Esophagus muscularis mucosa (tissue), 4 donors: ENCODE measurements at regions not wholly inside any gene's neighbourhood (a gene's known extent, or its start where the extent isn't known, plus 50 kb on each side); places are given as distances from the start of the nearest gene placed in this dataset.

Experiments used
- DNase-seq: peaks from one replicate; pipeline ENCODE4 v3.0.0-alpha.2; 2017; ENCODE audit errors: extremely low spot score
- H3K27ac ChIP-seq, 4 donors: fragments of 200-600 bp; sonication (generic); replicated peaks in 1 of 4; 1 replicate in 3 of 4; 2 replicates in 1 of 4; pipeline ENCODE4 v1.5.1; 2016 to 2019; ENCODE audit warnings: mild to moderate bottlenecking in 1 of 4
- H3K27me3 ChIP-seq, 4 donors: fragments of 200-600 bp; sonication (generic); one replicate each; pipeline versions ENCODE4 v1.5.1 to v1.6.0; 2016 to 2019
- H3K36me3 ChIP-seq, 4 donors: fragments of 200-600 bp; sonication (generic); one replicate each; pipeline ENCODE4 v1.5.1; 2016 to 2019
- H3K4me1 ChIP-seq, 4 donors: fragments of 200-600 bp; sonication (generic); one replicate each; pipeline ENCODE4 v1.5.1; 2016 to 2019
- H3K4me3 ChIP-seq, 4 donors: fragments of 200-600 bp; sonication (generic); 1 replicate in 2 of 4; 2 replicates in 2 of 4; pipeline ENCODE4 v1.5.1; 2016 to 2019; ENCODE audit warnings: mild to moderate bottlenecking in 4 of 4, moderate library complexity in 1 of 4
- H3K9me3 ChIP-seq, 4 donors: fragments of 200-600 bp; sonication (generic); 1 replicate in 3 of 4; 2 replicates in 1 of 4; pipeline ENCODE4 v1.5.1; 2016 to 2019
- CTCF ChIP-seq, 3 experiments: fragments of 200-600 bp in 2 of 3; fragments of 450-650 bp in 1 of 3; sonication (generic) in 2 of 3; IDR thresholded peaks; one replicate each; pipeline ENCODE4 v1.5.1; 2017 to 2019; ENCODE audit warnings: antibody characterized with exemption in 3 of 3, mild to moderate bottlenecking in 2 of 3, moderate library complexity in 1 of 3
- EP300 ChIP-seq: sonication (generic); formaldehyde crosslinking; IDR thresholded peaks from one replicate; pipeline ENCODE4 v1.6.1; 2017; ENCODE audit warnings: antibody characterized with exemption
- POLR2A ChIP-seq: fragments of 450-650 bp; IDR thresholded peaks from one replicate; pipeline ENCODE4 v1.6.1; 2017; ENCODE audit warnings: antibody characterized with exemption, moderate library complexity, mild to moderate bottlenecking, low read depth
- POLR2AphosphoS5 ChIP-seq, 2 donors: sonication (generic); formaldehyde crosslinking; IDR thresholded peaks; one replicate each; pipeline ENCODE4 v1.6.1; 2017; ENCODE audit warnings: antibody characterized with exemption in 2 of 2
- WGBS: methylation state at CpG from one replicate; pipeline ENCODE4 v1.1.5; 2018; 5-methylcytosine and 5-hydroxymethylcytosine counted together
- intact Hi-C: fragments of 100-400 bp; cut with DNase I; formaldehyde crosslinking; loops from one replicate; pipeline ENCODE4 v1.15.1; 2023

- DNase-seq = no peak
- no peaks in the 10 kb centered on the region for H3K36me3 ChIP-seq
- H3K27me3 ChIP-seq = no peaks in the 10 kb centered on the region
- WGBS = 74% methylated on average over 3 of the region's 3 CpGs
- H3K4me1 ChIP-seq = no peaks in the 10 kb centered on the region
- H3K27ac ChIP-seq = no peak overlapping the region
- no peaks in the 10 kb centered on the region for H3K9me3 ChIP-seq
- H3K4me3 ChIP-seq = no peak overlapping the region
- TF ChIP-seq POLR2A (no peak), EP300 (no peak), POLR2AphosphoS5 (IDR thresholded peaks at IDR 0.05) (no peak), CTCF (IDR thresholded peaks at IDR 0.05) (no peak)
- intact Hi-C loops = no loop called here
Measured at GRCh38 chr12:61362037-61362436, 898.2 kb upstream of the USP15 start.

GRCh38 chr12:61365001-61365400 lies 895.2 kb upstream of the USP15 start:
- H3K27me3 ChIP-seq = no peaks in the 10 kb centered on the region
- H3K9me3 ChIP-seq = no peaks in the 10 kb centered on the region
- no peak overlapping the region for H3K27ac ChIP-seq
- DNase-seq = no peak
- TF ChIP-seq POLR2AphosphoS5 (IDR thresholded peaks at IDR 0.05) (no peak), POLR2A (no peak), CTCF (IDR thresholded peaks at IDR 0.05) (no peak), EP300 (no peak)
- 58% methylated on average over 1 of the region's 1 CpG for WGBS
- intact Hi-C loops = no loop called here
- no peak overlapping the region for H3K4me3 ChIP-seq
- no peaks in the 10 kb centered on the region for H3K36me3 ChIP-seq
- no peaks in the 10 kb centered on the region for H3K4me1 ChIP-seq

DNA sequence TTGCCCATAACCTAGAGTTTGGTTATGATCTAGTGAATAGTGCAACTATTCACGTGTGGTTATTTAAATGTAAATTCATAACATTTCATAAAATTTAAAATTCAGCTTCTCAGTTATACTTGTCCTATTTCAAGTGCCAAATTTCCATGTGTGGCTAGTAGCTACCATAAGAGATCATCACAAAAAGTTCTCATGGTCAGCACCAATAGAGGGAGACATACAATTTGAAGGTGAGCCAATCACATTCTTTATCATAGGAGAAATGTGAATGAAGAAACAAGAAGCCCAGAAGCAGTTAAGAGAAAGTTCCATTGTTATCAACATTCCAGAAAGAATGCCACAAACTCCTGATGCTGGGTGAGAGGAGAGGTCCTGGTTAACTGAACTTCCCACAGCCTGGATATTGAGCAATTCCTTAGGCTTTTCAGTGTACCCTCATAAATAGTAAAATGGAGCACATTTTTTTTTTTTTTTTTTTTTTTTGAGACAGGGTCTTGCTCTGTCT lies 892.9 kb upstream of the USP15 start:
- no peak overlapping the region for H3K27ac ChIP-seq
- intact Hi-C loops = no loop called here
- WGBS = 67% methylated on average over 1 of the region's 1 CpG
- no peak overlapping the region for H3K4me3 ChIP-seq
- DNase-seq = no peak
- H3K27me3 ChIP-seq = no peaks in the 10 kb centered on the region
- no peak for TF ChIP-seq EP300
- no peak for TF ChIP-seq POLR2A
- TF ChIP-seq POLR2AphosphoS5 (IDR thresholded peaks at IDR 0.05) = no peak
- TF ChIP-seq CTCF (IDR thresholded peaks at IDR 0.05) = no peak
- H3K4me1 ChIP-seq = no peaks in the 10 kb centered on the region
- no peaks in the 10 kb centered on the region for H3K9me3 ChIP-seq
- no peaks in the 10 kb centered on the region for H3K36me3 ChIP-seq

GRCh38 chr12:61369241-61369910 lies 890.8 kb upstream of the USP15 start:
- no peaks in the 10 kb centered on the region for H3K27me3 ChIP-seq
- TF ChIP-seq POLR2AphosphoS5 (IDR thresholded peaks at IDR 0.05) = no peak
- H3K36me3 ChIP-seq = no peaks in the 10 kb centered on the region
- no peak for DNase-seq
- 89% methylated on average over 4 of the region's 4 CpGs for whole genome bisulfite sequencing
- intact Hi-C loops = no loop called here
- no peaks in the 10 kb centered on the region for H3K9me3 ChIP-seq
- no peak overlapping the region for H3K4me3 ChIP-seq
- H3K27ac ChIP-seq = no peak overlapping the region
- no peaks in the 10 kb centered on the region for H3K4me1 ChIP-seq

GRCh38 chr12:61384511-61384910 lies 875.7 kb upstream of the USP15 start:
- intact Hi-C loops = no loop called here
- no peak overlapping the region for H3K27ac ChIP-seq
- H3K9me3 ChIP-seq = no peaks in the 10 kb centered on the region
- no peak overlapping the region for H3K4me3 ChIP-seq
- no peak for DNase-seq
- 61% methylated on average over 1 of the region's 1 CpG for WGBS
- no peaks in the 10 kb centered on the region for H3K27me3 ChIP-seq
- no peaks in the 10 kb centered on the region for H3K36me3 ChIP-seq
- TF ChIP-seq POLR2AphosphoS5 (IDR thresholded peaks at IDR 0.05) = no peak
- TF ChIP-seq POLR2A = no peak
- no peak for TF ChIP-seq EP300
- TF ChIP-seq CTCF (IDR thresholded peaks at IDR 0.05) = no peak
- H3K4me1 ChIP-seq = no peaks in the 10 kb centered on the region
